ENCODE measurements at regions not wholly inside any gene's neighbourhood (a gene's known extent, or its start where the extent isn't known, plus 50 kb on each side); places are given as distances from the start of the nearest gene placed in this dataset.
A peak's percentile ranks its signal among the peaks of the same experiment; 100 is the strongest.

DNA sequence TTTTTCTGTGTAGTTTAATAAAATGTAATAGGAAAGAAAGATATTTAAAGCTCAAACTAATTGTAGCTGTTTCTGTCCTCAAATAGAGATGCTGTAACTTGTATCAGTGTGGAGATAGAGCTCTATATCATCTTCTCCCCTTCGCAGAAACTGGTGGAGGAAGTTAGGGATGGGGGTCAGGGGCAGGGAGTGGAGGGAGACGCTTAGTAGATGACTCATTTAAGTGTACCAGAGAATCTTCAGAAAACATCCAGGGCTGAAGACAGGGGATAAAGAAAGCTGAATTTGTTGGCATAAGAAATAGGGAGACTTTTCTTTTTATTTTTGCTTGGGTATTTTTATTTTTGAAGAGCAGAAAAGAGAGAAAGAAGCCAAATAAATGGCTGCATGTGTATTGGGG lies 282.6 kb upstream of the DPYD start:
- Mint-ChIP-seq H3K27me3 (ENCODE audit: low read depth) (no peaks in the 10 kb centered on the region), H3K4me3 (no peak overlapping the region), H3K9me3 (peaks cover 4% of the 10 kb centered on the region), H3K36me3 (no peaks in the 10 kb centered on the region), H3K27ac (peak overlapping the region; percentile 55), H3K4me1 (peaks cover 53% of the 10 kb centered on the region)
- DNase-seq (ENCODE audit: low spot score in 2 of 2, unreplicated experiment in 2 of 2): no peak
- no peak for TF ChIP-seq CTCF (IDR thresholded peaks at IDR 0.05; ENCODE audit: unreplicated experiment)

GRCh38 chr1:98201666-98202081 lies 280.8 kb upstream of the DPYD start:
- Mint-ChIP-seq H3K4me1 (peaks cover 48% of the 10 kb centered on the region), H3K27ac (peak overlapping the region; percentile 77), H3K36me3 (no peaks in the 10 kb centered on the region), H3K27me3 (ENCODE audit: low read depth) (no peaks in the 10 kb centered on the region), H3K9me3 (peaks cover 8% of the 10 kb centered on the region), H3K4me3 (no peak overlapping the region)
- no peak for DNase-seq (ENCODE audit: low spot score in 2 of 2, unreplicated experiment in 2 of 2)
- no peak for TF ChIP-seq CTCF (IDR thresholded peaks at IDR 0.05; ENCODE audit: unreplicated experiment)

DNA sequence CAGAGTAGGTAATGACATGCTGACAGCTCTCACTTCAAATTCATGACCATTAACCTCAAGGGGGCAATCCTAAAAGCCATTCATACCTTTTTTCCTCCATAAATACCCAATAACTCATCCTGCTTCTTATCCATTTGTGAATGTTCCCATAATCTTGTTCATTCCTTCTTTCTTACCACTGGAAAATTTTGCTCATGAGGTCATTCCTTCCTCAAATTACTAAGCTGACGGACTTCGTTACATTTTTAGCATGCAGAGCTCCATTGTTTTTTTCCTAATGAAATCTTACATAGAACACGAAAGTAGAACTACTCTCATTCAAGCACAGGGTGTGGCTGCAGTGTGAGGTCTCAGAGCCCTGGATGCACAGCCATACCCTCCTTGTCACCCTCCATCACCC lies 276.5 kb upstream of the DPYD start:
- H3K9me3 Mint-ChIP-seq: peaks cover 5% of the 10 kb centered on the region
- no peaks in the 10 kb centered on the region for H3K36me3 Mint-ChIP-seq

DNA sequence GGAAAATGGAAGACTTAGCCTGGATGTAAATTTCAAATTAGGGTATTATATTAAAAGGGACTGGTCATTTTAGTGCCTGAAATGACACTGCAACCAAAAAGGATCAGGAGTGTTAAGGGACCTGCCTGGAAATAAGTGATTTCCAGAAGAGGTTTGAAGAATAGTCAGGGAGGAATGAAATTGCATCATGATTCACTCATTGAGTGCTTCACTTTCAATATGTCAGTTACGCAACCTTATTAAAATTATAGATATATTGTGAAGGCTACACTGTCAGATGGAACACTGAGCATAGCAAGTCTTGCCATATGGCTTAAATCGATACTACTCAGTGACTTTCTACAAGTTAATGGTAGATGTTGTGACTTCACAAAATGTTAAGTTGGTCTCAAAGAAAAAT lies 275.2 kb upstream of the DPYD start:
- H3K9me3 Mint-ChIP-seq: peaks cover 5% of the 10 kb centered on the region
- no peaks in the 10 kb centered on the region for H3K27me3 Mint-ChIP-seq (ENCODE audit: low read depth)
- no peak overlapping the region for H3K4me3 Mint-ChIP-seq
- no peaks in the 10 kb centered on the region for H3K36me3 Mint-ChIP-seq
- peaks cover 7% of the 10 kb centered on the region for H3K4me1 Mint-ChIP-seq
- no peak for DNase-seq (ENCODE audit: low spot score in 2 of 2, unreplicated experiment in 2 of 2)
- no peak overlapping the region for H3K27ac Mint-ChIP-seq
- TF ChIP-seq CTCF (IDR thresholded peaks at IDR 0.05; ENCODE audit: unreplicated experiment): no peak

More for the DNA sequence above, 276.5 kb upstream of the DPYD start:
- H3K4me3 Mint-ChIP-seq: no peak overlapping the region
- H3K27ac Mint-ChIP-seq: no peak overlapping the region
- no peak for TF ChIP-seq CTCF (IDR thresholded peaks at IDR 0.05; ENCODE audit: unreplicated experiment)
- DNase-seq (ENCODE audit: low spot score in 2 of 2, unreplicated experiment in 2 of 2): no peak
- H3K27me3 Mint-ChIP-seq (ENCODE audit: low read depth): no peaks in the 10 kb centered on the region
- peaks cover 20% of the 10 kb centered on the region for H3K4me1 Mint-ChIP-seq

- H3K4me1 Mint-ChIP-seq: no peaks in the 10 kb centered on the region
- no peaks in the 10 kb centered on the region for H3K36me3 Mint-ChIP-seq
- H3K9me3 Mint-ChIP-seq: no peaks in the 10 kb centered on the region
- TF ChIP-seq CTCF (IDR thresholded peaks at IDR 0.05; ENCODE audit: unreplicated experiment): no peak
- no peaks in the 10 kb centered on the region for H3K27me3 Mint-ChIP-seq (ENCODE audit: low read depth)
- no peak overlapping the region for H3K4me3 Mint-ChIP-seq
- H3K27ac Mint-ChIP-seq: no peak overlapping the region
- no peak for DNase-seq (ENCODE audit: low spot score in 2 of 2, unreplicated experiment in 2 of 2)
These were observed 267.9 kb upstream of the DPYD start for GRCh38 chr1:98188774-98189173.

DNA sequence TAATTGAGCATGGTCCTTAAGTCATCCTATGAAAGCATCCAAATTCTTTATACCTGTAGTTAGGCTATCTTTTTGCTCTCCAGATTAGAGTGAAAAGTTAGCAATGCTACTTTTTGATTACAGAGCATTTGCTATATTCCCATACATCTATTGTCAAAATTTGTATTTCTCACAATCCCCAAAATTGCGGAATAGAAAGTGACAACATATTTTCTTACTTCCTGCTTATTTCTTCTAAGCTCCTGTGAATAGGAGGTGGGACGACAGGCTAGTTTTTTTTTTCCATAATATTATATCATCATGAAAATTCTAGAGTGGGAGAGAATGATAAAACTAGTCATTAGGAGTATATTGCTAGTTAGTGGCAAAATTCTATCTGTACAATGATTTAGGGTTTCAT lies 264.0 kb upstream of the DPYD start:
- peaks cover 2% of the 10 kb centered on the region for H3K4me1 Mint-ChIP-seq
- no peak for TF ChIP-seq CTCF (IDR thresholded peaks at IDR 0.05; ENCODE audit: unreplicated experiment)

More for the DNA sequence above, 264.0 kb upstream of the DPYD start:
- no peak for DNase-seq (ENCODE audit: low spot score in 2 of 2, unreplicated experiment in 2 of 2)
- Mint-ChIP-seq H3K27ac (no peak overlapping the region), H3K36me3 (no peaks in the 10 kb centered on the region), H3K9me3 (no peaks in the 10 kb centered on the region), H3K4me3 (no peak overlapping the region), H3K27me3 (ENCODE audit: low read depth) (no peaks in the 10 kb centered on the region)

Measured in mesothelial cell of epicardium (in vitro differentiated cells).